GM21515 (cell line): ENCODE measurements at regions not wholly inside any gene's neighbourhood (a gene's known extent, or its start where the extent isn't known, plus 50 kb on each side); places are given as distances from the start of the nearest gene placed in this dataset.

Source experiments
- ATAC-seq: cut with Tn5 transposase; IDR thresholded peaks from one replicate; pipeline ENCODE4 v1.9.1; 2021; ENCODE audit not compliant: unreplicated experiment

DNA sequence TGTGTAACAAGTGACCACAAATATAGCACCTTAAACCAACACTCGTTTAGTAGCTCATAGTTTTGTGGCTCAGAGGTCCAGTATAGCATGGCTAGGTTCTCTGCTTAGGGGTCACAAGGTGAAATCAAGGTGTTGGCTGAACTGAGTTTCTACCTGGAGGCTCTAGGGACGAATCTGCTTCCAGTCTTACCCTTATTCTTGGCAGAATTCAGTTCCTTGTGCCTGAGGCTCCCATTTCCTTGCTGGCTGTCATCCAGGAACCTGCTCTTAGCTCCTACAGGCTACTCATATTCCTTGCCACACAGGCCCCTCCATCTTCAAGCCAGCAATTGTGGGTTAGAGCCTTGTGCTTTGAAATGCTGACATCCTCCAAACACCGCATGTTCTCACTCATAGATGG is 212.3 kb upstream of the CDH13 start:
- no peak for ATAC-seq

GRCh38 chr16:82412770-82413169 is 214.0 kb upstream of the CDH13 start:
- no peak for ATAC-seq

- no peak for ATAC-seq
Observed at GRCh38 chr16:82405736-82406135, 221.0 kb upstream of the CDH13 start.

DNA sequence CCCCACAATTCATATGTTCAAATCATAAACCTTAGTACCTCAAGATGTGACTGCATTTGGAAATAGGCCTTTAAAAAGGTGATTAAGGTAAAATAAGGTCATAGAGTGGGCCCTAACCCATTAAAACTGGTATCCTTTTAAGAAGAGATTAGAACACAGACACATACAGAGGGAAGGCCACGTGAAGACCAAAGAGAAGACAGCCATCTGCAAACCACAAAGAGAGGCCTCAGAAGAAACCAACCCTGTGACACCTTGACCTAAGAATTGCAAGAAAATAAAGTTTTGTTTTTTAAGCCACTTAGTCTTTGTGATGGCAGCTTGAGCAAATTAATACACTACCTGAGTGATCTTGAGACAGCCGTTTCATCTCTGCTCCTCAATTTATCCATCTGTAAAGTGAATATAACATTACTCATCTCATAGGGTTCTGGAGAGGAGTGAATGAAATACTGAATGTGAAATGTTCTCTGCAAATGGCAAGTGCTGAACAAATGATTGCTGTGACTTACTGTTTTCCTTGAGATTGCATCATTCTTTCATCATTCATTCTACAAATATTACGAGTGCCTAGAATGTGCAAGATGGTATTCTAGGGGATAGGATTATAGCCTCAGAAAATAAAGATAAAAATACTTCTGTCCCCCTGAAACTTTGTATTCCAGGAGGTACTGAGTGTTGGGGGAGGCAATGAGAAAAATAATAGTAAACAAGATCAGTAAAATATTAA is 222.0 kb upstream of the CDH13 start:
- ATAC-seq = no peak

DNA sequence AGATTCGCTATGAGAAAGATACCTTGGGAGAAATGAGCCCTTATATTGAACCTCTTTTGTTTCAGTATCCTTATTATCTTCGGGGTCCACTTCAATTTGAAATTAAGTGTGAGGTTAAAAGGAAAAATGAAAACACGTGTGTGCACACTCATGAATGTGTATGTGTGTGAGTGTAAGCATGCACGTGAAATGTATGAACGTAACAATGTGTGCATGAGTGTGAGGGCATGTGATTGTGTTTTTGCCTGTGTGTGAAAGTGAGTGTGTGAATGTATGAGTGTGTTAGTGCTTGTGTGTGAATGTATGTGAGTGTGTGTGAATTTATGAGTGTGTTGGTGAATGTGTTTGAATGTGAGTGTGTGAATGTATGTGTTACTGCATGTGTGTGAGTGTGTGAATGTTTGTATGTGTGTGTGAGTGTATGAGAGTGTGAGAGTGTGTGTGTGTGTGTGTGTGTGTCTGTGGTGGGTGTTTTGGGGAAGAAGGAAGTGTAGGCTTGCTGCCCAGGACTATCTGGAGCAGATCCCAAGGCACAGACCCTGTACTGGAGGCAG is 224.0 kb upstream of the CDH13 start:
- ATAC-seq = no peak

GRCh38 chr16:82400046-82400445 is 226.7 kb upstream of the CDH13 start:
- ATAC-seq = no peak

DNA sequence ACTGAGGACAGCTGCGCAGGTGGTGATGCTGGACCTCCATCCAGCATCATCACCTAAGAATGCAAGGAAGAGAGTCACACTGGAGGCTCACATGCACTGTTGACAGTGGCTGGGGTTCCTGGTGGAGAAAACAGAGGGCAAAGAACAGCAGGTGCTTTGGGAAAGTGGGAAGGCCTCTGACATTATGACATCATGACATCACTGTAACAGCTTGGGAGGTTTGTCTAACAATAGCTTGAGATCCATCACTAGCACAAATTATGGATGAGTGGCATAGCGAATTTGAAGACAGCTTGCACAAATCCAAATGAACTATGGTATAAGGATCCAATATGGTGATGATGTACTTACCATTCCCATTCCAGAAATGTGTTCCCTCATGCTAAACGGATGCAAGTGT is 226.5 kb upstream of the MPHOSPH6 start:
- no peak for ATAC-seq

DNA sequence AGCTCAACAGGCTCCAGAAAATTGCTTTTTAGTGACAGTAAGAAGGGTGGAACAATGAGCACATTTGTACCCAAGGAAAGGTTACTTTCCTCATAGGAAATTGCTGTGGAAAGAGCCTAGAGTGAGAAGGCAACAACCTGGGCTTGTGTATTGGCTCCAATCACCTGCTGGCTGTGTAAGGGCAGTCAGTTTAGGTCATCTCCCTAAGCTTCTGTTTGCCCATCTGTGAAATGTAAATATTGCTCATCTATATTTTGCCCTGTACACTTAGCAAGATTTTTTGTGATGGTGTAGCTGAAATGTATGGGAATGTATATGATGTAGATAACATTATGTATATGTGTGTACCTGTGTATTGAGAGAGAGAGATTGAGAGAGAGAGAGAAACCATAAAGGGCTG is 225.2 kb upstream of the MPHOSPH6 start:
- ATAC-seq = no peak

- no peak for ATAC-seq
Observed at GRCh38 chr16:82391690-82392089, 221.7 kb upstream of the MPHOSPH6 start.

DNA sequence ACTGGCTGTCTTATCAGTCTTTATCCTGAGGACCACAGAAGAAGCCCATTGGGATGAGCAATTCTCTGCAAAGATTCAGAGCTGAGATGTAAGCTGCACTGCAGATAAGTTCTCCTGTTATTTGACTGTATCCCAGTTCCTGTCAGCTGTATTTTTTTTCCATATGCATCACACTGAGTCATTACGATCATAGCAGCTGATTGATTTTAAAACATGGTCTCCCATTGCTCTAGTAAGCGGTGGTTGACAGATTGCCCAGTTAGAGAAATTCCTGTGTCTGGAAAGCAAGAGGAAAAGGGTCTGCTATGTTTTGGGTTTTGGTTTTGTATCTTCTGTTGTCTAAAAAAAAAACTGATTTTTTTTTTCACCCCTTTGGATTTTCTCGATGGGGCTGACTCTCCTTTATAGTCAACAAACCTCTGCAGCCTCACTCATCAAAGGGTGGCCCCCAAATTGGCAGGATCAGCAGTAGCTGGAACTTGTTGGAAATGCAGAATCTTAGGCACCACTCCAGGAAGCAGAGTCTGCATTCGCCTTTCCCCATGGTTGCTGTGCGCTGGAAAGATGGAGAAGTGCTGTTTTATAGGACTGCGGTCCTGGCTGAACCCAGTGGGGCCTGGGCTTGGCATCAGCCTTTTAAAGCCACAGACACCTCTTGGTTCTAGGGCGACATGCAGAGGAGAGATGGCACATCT is 220.1 kb upstream of the MPHOSPH6 start:
- ATAC-seq = no peak

DNA sequence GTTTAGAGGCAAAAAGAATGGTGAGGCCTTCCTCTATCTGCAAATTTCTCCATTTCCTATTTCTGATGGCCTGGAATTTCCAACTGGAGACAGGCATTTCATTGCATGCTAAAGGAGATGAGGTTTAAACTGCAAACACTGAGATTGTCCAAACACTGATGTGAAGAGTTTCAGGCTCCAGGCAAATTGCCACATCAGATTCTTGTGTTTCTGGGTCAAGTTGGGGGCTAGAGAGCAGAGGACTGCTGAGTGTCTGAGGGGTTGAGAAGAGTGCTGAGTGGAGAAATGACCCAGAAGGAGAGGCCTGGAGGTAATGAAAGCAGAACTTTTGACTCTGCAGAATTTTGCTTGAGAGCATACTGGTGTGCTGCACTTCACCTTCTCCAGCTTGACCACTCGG is 216.7 kb upstream of the MPHOSPH6 start:
- ATAC-seq = no peak

- no peak for ATAC-seq
Observed at GRCh38 chr16:82384949-82385348, 214.9 kb upstream of the MPHOSPH6 start.

DNA sequence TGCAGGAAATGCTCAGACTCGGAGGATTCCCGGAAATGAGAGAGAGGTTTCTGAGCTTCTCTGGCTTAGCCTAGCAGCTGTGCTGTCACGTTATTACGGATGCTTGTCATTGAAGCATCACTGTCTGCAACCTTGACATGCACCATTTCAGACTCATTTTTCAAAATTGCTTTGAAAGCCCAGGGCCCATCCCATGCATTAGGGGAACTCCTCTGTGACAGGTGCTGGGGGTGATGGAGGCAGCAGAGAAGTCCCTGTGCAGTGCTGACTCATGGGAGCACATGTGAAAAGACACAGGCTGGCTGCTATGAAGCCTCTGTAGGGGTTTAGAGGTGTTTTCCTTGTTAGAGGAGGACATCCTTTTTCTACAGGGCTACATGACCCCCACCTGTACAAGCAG is 214.0 kb upstream of the MPHOSPH6 start:
- ATAC-seq = no peak

- ATAC-seq = no peak
Observed at GRCh38 chr16:82382521-82382920, 212.5 kb upstream of the MPHOSPH6 start.

- ATAC-seq = no peak
Observed at GRCh38 chr16:82379551-82379950, 209.5 kb upstream of the MPHOSPH6 start.

- ATAC-seq = no peak
Observed at GRCh38 chr16:82373976-82374375, 204.0 kb upstream of the MPHOSPH6 start.

GRCh38 chr16:82370282-82370681 is 200.3 kb upstream of the MPHOSPH6 start:
- ATAC-seq = no peak

- no peak for ATAC-seq
Observed at GRCh38 chr16:82368041-82368440, 198.0 kb upstream of the MPHOSPH6 start.

GRCh38 chr16:82366462-82366861 is 196.4 kb upstream of the MPHOSPH6 start:
- no peak for ATAC-seq

DNA sequence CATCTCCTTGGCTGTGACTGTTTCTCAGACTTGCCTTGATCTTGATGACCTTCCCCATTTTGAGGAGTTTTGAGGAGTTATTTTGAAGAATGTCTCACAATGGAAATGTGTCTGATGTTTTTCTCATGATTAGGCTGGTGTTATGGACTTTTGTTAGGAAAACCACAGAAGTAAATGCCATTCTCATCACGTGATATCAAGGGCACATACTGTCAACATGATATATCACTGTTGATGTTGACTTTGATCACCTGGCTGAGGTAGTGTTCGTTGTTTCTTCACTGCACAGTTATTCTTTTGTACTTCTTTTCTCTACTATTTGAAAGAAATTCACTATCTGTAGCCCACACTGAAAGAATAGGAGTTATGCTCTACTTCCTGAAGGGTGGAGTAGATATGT is 194.7 kb upstream of the MPHOSPH6 start:
- ATAC-seq = no peak

DNA sequence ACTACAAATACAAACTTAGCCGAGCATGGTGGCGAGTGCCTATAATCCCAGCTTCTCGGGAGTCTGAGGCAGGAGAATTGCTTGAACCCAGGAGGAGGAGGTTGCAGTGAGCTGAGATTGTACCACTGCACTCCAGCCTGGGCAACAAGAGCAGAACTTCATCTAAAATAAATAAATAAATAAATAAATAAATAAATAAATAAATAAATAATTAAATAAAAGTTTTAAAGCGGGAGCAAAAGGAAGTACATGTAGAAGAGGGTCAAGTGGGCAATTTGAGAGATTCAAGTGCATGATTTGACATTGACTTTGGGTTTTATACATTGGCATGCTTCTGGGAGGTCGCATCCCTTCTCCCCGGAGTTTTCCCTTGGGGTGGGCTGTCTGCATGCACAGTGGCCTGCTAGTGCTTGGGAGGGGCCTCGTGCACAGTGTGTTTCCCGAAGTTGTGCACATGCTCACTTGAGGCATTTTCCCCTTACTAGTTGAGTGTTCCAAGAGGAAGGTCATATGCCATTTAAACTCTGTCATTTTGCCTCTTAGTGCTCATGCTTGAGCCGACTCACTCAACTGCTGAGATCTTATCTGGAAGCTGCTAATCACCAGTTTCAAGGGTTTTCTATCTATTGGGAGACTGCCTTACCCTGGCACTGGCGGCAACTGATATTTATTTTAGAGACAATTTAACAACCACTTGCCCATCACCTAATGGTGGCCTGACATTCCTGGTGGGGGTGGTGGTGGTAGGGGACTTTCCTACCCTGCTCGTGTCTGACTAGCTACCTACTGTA is 193.2 kb upstream of the MPHOSPH6 start:
- no peak for ATAC-seq

- ATAC-seq = no peak
Observed at GRCh38 chr16:82361885-82362284, 191.9 kb upstream of the MPHOSPH6 start.
